ENCODE measurements at regions not wholly inside any gene's neighbourhood (a gene's known extent, or its start where the extent isn't known, plus 50 kb on each side); places are given as distances from the start of the nearest gene placed in this dataset.

DNA sequence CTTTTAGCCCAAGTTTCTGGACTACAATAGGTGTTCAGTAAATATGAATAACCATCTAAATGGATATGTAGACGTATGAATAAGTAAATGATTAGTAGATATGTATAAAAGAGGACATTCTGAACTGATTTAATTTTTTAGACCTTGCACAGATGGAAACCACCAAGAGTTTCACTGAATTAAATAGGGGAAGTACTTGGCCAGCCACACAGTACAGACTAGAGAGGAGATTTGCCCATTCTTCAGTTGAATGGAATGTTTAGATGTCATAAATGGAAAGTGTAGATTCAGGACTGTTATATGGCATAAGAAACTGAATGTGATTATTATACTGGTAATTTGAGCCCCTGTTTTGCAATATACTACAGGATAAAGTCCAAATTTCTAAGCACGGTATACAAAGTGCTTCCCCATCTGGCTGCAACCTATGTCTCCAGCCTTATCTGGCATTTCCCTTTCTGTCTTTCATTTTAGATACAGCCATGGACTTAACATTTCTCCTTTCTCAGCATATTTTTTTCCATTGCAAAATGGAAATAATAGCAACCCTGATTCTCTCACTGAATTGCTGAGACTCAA, 137.8 kb upstream of the HS3ST1 start:
- peak overlapping the region; percentile 37 for H3K27ac ChIP-seq
- DNase-seq: no peak
- intact Hi-C loops (cut with DNase I): loop anchor here (10.0 kb wide), 1 partner anchor 48 kb away; no protein-coding TSS in a partner anchor
- TF ChIP-seq, protein P1, sequence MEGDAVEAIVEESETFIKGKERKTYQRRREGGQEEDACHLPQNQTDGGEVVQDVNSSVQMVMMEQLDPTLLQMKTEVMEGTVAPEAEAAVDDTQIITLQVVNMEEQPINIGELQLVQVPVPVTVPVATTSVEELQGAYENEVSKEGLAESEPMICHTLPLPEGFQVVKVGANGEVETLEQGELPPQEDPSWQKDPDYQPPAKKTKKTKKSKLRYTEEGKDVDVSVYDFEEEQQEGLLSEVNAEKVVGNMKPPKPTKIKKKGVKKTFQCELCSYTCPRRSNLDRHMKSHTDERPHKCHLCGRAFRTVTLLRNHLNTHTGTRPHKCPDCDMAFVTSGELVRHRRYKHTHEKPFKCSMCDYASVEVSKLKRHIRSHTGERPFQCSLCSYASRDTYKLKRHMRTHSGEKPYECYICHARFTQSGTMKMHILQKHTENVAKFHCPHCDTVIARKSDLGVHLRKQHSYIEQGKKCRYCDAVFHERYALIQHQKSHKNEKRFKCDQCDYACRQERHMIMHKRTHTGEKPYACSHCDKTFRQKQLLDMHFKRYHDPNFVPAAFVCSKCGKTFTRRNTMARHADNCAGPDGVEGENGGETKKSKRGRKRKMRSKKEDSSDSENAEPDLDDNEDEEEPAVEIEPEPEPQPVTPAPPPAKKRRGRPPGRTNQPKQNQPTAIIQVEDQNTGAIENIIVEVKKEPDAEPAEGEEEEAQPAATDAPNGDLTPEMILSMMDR (IDR thresholded peaks at IDR 0.05): no peak
- H3K9me3 ChIP-seq: no peaks in the 10 kb centered on the region
- no peaks in the 10 kb centered on the region for H3K27me3 ChIP-seq
- no peaks in the 10 kb centered on the region for H3K4me1 ChIP-seq
- H3K9ac ChIP-seq (ENCODE audit: low read depth in 2 of 2, low read length in 2 of 2): no peak overlapping the region
- no peaks in the 10 kb centered on the region for H3K36me3 ChIP-seq
- H3K4me3 ChIP-seq: no peak overlapping the region

GRCh38 chr4:11565899-11566298, 137.2 kb upstream of the HS3ST1 start:
- H3K9ac ChIP-seq (ENCODE audit: low read depth in 2 of 2, low read length in 2 of 2): no peak overlapping the region
- no peak overlapping the region for H3K4me3 ChIP-seq
- intact Hi-C loops (cut with DNase I): loop anchor here (10.0 kb wide), 1 partner anchor 49 kb away; no protein-coding TSS in a partner anchor
- no peak overlapping the region for H3K27ac ChIP-seq
- no peaks in the 10 kb centered on the region for H3K27me3 ChIP-seq
- no peaks in the 10 kb centered on the region for H3K4me1 ChIP-seq
- no peaks in the 10 kb centered on the region for H3K36me3 ChIP-seq
- TF ChIP-seq, protein P1 (IDR thresholded peaks at IDR 0.05): no peak
- DNase-seq: no peak
- H3K9me3 ChIP-seq: no peaks in the 10 kb centered on the region

DNA sequence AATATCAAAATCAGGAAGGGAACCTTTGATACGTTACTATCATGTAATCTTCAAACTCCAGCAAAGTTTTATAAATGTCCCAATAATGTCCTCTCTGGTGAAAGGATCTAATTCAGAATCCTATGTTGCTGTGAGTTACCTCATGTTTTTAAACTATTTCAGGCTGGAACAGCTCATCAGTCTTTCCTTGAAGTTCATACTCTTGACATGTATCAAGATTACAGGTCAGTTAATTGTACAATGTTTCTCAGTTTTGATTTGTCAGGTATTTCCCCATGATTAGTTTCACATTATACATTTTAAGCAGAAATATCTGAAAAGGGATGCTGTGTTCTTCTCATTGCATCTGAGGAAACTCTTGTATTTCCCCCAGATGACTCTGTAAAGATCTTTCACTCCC, 136.5 kb upstream of the HS3ST1 start:
- no peak for DNase-seq
- Histone ChIP-seq H3K4me1 (no peaks in the 10 kb centered on the region), H3K27ac (no peak overlapping the region), H3K9me3 (no peaks in the 10 kb centered on the region), H3K27me3 (no peaks in the 10 kb centered on the region), H3K4me3 (no peak overlapping the region), H3K36me3 (no peaks in the 10 kb centered on the region), H3K9ac (ENCODE audit: low read depth in 2 of 2, low read length in 2 of 2) (no peak overlapping the region)
- TF ChIP-seq, protein P1 (IDR thresholded peaks at IDR 0.05): no peak
- intact Hi-C loops (cut with DNase I): loop anchor here (10.0 kb wide), 1 partner anchor 50 kb away; no protein-coding TSS in a partner anchor

- H3K27ac ChIP-seq: no peak overlapping the region
- H3K4me3 ChIP-seq: no peak overlapping the region
- H3K36me3 ChIP-seq: no peaks in the 10 kb centered on the region
- no peaks in the 10 kb centered on the region for H3K9me3 ChIP-seq
- no peak overlapping the region for H3K9ac ChIP-seq (ENCODE audit: low read depth in 2 of 2, low read length in 2 of 2)
- intact Hi-C loops (cut with DNase I): loop anchor here (10.0 kb wide), 1 partner anchor 51 kb away; no protein-coding TSS in a partner anchor
- TF ChIP-seq, protein P1 (IDR thresholded peaks at IDR 0.05): no peak
- H3K27me3 ChIP-seq: no peaks in the 10 kb centered on the region
- H3K4me1 ChIP-seq: no peaks in the 10 kb centered on the region
- no peak for DNase-seq
Observed at GRCh38 chr4:11564021-11564420, 135.3 kb upstream of the HS3ST1 start.

DNA sequence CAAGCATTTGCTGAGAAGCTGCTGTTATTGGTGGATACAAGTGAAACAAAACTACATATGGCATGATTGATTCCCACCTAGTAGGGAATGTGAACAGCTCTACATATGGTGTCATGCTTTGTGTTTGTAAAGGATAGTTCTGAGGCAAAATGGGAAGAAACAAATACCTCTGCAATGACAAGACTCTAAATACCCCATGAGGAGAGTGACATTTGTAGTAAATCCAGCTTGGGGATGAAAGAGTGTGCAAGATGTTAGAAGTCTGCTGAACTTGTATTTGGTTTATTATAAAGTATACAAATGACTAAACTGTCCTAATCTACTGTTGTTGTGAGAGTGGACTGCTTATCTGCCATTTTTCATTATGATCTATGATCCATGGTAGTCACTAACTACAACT, 120.8 kb upstream of the HS3ST1 start:
- no peaks in the 10 kb centered on the region for H3K9me3 ChIP-seq

More for the DNA sequence above, 120.8 kb upstream of the HS3ST1 start:
- H3K27me3 ChIP-seq: no peaks in the 10 kb centered on the region
- TF ChIP-seq, protein P1 (IDR thresholded peaks at IDR 0.05): no peak
- H3K4me3 ChIP-seq: no peak overlapping the region
- H3K9ac ChIP-seq (ENCODE audit: low read depth in 2 of 2, low read length in 2 of 2): no peak overlapping the region
- DNase-seq: no peak
- intact Hi-C loops (cut with DNase I): no loop called here
- H3K4me1 ChIP-seq: no peaks in the 10 kb centered on the region
- no peak overlapping the region for H3K27ac ChIP-seq
- no peaks in the 10 kb centered on the region for H3K36me3 ChIP-seq

Measured in colonic mucosa (tissue), 4 donors.